HUDEP-2 (cell line): ENCODE measurements at regions not wholly inside any gene's neighbourhood (a gene's known extent, or its start where the extent isn't known, plus 50 kb on each side); places are given as distances from the start of the nearest gene placed in this dataset.
"Not testable (repeated sequence)": the region's sequence is repeated elsewhere in the genome, so short reads cannot be mapped to it uniquely, and the experiment has no call there.

Experiments used
- DNase-seq, 76 experiments: peaks; one replicate each; lab custom pipeline; 2025; ENCODE audit not compliant: unreplicated experiment in 76 of 76; lab: John Stamatoyannopoulos, UW

DNA sequence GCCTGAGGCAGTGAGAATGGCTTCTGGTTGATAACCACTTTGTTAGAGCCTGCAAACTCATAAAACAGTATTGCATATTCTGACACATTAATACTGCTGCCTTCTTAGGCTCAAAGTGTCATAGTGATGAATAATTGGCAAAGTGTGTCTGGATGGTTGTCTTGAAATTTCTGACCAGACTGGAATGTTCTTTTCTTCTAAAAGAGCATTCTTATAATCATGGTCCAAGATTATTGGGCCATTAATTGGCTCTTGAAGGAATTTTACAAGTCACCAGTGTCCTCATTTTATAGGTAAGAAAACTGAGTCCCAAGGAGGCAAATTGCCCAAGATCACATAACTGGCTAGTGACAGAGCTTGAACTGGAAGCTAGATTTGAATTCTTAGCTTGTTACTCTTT is 111.7 kb downstream of the PCSK1 start:
- DNase-seq, result no peak

DNA sequence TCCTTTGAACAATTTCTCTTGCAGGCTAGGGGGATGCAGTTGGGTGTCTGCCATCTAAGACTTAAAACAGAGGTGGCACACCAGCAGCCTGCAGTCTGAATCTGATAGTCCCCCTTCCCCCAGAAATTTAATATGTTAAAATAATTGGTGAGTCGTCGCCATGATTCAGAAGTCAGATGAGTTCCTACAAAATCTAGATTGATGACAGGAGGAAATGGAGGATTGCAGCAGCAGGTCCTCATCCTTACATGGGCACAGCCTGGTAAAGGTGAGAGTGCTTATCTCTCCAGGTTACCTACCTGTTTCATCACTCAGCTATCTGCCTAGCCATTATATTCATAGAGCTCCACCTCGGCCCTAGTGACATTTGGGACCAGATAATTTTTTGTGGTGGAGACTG is 112.3 kb downstream of the PCSK1 start:
- DNase-seq, result no peak

DNA sequence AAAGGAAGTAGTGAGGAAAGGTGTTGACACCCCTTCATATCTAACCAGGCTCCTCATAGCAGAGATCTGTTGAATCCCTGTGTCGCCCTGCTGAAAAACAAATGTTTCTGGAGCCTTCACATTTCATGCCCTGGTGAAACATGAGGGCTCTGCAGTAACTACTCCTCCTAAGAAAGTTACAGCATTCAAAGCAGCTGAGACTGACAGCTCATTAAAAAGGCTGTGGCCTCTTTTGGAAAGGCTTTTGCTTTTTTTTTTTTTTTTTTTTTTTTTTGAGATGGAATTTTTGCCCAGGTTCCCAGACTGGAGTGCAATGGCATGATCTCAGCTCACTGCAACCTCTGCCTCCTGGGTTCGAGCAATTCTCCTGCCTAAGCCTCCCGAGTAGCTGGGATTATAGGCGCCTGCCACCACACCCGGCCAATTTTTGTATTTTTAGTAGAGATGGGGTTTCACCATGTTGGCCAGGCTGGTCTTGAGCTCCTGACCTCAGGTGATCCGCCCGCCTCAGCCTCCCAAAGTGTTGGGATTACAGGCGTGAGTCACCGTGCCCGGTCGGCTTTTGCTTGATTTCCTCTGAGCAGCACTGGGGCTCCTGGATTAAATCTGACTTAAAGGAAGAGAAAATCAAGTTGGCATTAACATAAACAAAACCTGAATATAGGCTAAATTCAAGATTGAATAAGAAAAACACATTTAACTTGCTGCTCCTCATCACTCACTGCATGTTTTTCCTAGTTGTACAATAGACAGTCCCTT is 112.9 kb downstream of the PCSK1 start:
- DNase-seq, result not testable (repeated sequence)

DNA sequence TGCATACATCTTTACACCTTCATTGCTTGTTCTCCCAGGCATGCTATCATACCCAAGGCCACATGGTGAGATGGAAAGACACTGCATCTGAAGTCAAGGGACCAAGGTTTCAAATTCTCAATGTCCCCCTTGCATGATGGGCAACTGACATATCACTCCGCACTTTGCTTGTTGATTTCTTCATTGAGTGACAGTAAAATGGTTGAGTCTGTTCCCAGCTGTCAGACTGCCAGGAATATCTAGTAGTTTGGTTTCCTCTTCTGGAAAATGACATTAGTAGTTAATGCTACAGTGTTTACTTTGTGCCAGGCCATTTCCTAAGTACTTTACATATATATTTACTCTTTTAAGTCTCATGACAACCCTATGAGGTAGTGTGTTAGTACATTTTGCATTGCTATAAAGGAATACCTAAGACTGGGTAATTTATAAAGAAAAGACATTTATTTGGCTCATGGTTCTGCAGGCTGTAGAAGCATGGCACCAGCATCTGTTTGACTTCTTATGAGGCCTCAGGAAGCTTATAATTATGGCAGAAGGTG is 114.4 kb downstream of the PCSK1 start:
- DNase-seq, result no peak

DNA sequence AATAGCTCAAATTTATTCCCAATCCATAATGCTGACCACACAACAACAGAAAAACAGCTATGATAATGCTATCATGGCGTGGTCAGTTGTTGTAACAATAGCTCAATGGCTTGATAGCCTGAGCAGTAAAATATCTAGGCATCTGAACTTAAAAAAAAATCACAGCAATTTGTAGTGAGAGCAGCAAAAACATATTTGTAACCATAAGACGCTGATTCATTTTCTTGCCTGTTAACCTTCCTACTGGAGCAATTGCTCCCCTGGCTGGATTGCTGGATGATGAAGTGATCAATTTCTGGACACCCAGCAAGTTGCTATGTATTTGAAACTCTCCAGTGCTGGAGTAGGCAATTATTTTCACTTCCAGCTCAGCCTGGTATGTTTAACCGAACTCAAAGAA is 115.1 kb downstream of the PCSK1 start:
- DNase-seq, result no peak

DNA sequence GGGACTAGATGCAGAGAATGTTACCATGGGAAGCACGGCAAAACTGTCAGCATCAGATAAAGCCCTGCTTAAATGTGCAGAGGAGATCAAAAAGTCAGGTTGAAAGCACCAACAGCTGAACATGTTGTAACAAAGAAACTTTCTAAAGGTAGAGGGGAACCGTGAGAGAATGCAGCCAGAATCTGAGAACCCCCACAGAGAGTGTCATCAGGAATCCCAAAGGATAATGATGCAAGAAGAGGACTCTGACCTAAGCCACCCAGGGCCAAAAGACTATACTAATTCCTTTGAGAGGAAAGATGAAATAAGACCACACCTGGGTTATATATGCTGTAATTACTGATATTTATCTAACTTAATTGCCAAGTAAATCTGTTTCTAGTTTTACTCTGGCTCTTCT is 116.6 kb downstream of the PCSK1 start:
- no peak for DNase-seq

DNA sequence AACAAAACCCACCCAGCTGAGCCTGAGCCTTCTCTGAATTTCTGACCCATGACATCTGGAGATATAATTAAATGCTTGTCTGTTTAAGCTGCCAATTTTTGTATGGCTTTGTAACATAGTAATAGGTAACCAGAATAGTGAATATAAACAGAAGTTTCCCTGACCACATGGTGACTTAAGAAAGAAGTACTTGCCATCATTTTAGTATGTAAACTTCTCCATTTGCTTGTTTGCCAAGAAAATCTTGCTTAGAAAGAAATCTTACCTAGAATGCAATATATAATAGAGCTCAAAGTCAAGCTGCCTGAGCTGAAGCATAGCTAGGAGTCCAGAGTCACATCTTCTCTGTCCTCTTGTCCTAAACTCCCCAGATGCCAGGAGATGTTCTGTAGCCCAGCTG is 117.0 kb downstream of the PCSK1 start:
- no peak for DNase-seq

DNA sequence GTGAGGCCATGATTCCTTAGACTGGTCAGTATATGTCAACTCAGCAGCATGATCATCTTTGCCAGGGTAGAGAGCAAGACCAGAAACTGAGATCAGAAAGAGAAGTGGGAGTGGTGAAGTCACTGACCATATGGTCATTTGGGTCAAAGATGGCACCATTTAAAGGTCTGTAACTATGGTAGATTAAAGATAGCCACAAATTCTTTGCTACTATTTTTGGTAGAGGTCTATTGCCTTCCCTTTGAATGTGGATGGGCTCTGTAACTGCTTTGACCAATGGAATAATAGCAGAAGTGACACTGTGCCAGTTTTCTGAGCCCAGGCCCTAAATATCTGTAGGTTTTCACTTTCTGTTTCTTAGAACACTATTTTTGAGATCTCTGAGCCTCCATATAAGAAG is 117.6 kb downstream of the PCSK1 start:
- no peak for DNase-seq

DNA sequence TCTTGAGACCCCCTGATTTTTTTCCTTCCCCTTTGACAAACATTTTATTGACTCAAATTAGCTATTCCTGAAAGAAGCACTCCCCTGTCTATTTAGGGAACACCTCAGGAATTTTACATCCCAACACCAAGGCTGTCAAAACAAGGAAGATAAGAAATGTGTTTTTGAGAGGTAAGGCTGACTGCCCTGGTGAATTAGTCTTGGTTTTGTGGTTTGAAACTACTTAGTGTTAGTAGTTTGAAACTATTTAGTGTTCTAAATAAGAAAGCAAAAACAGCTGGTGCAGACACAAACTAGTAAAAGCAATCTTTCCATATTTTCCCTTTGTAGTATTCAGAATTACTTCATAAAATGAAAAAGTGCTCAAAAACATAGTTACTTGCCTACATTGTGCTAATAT is 120.7 kb downstream of the PCSK1 start:
- DNase-seq, result no peak

DNA sequence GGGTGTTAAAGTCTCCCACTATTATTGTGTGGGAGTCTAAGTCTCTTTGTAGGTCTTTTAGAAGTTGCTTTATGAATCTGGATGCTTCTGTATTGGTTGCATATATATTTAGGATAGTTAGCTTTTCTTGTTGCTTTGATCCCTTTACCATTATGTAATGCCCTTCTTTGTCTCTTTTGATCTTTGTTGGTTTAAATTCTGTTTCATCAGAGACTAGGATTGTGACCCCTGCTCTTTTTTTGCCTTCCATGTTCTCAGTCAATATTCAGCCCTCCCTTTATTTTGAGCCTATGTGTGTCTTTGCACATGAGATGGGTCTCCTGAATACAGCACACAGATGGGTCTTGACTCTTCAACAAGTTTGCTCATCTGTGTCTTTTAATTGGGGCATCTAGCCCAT is 126.0 kb downstream of the PCSK1 start:
- not testable (repeated sequence) for DNase-seq

DNA sequence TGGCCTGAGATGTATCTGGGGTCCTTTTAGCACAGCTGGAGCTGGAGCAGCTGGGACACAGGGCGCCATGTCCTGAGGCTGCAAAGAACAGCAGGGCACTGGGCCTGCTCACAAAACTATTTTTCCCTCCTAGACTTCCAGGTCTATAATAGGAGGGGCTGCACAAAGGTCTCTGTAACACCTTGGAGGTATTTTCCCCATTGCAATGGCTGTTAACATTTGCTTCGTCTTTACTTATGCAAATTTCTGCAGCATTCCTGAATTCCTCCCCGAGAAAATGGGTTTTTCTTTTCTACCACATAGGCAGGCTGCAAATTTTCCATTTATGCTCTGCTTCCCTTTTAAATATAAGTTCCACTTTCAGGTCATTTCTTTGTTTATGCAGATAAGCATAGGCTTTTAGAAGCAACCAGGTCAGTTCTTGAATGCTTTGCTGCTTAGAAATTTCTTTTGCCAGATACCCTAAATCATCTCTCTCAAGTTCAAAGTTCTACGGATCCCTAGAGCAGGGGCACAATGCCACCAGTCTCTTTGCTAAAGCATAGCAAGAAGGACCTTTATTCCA is 130.8 kb downstream of the PCSK1 start:
- no peak for DNase-seq

DNA sequence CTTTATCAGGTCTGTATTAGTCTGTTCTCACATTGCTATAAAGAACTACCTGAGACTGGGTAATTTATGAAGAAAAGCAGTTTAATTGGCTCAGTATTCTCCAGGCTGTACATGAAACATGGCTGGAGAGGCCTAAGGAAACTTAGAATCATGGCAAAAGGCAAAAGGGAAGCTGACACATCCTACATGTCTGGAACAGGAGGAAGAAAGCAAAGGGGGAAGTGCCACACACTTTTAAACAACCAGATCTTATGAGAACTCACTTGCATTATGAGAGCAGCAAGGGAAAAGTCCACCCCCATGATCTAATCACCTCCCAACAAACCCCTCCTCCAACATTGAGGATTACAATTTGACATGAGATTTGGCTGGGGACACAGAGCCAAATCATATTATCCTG is 132.1 kb downstream of the PCSK1 start:
- DNase-seq, result no peak

DNA sequence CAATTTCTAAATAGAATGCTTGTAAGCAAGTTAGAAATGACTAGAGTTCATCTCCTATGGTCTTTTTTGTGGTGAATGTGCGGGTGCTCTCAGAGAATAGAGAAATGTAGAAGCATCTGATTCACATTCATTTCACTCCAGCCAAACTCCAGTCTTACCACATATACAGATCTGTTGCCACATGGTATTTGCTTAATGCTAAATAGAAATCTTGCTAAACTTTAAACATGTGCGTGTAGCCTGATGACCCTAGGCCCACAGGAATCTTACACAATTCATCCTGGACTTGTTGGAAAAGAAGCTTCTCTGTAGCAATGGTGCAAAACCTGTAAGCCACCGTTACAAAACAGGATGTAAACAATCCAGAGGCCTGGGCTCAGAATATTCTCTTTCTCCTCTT is 135.2 kb downstream of the PCSK1 start:
- DNase-seq, result no peak

DNA sequence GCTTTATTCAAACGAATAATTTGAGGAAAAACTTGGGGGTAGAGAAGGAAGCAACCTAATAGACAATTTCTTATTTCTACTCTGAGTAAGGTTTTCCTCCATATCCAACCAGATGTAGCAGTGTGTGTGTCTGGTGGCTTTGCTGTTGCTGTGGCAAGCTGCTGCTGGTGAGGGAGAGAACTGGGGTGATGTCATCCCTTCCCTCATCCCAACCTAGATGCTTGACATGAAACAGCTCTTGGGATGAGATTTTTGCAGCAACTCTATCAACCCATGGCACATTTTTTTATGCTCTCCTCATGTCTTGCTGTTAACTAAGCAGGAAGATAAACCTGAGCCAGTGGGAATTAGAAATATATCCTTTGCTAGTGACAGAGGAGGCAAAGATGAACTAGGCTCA is 135.8 kb downstream of the PCSK1 start:
- no peak for DNase-seq

DNA sequence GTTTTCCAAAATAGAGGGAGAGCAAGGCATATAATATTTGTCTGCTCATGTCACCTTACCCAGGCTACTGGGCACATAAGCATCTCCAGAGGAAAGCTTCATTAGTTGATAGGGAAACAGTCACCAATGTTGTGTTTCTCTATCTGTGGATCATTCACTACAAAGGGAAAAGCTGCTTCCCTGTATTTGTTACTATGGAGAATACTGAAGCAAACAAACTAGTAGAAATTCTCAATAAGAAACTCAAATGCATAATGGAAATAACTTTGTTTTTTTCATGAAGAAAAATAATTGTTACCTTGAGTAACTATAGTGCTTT is 138.2 kb downstream of the PCSK1 start:
- DNase-seq, result no peak

DNA sequence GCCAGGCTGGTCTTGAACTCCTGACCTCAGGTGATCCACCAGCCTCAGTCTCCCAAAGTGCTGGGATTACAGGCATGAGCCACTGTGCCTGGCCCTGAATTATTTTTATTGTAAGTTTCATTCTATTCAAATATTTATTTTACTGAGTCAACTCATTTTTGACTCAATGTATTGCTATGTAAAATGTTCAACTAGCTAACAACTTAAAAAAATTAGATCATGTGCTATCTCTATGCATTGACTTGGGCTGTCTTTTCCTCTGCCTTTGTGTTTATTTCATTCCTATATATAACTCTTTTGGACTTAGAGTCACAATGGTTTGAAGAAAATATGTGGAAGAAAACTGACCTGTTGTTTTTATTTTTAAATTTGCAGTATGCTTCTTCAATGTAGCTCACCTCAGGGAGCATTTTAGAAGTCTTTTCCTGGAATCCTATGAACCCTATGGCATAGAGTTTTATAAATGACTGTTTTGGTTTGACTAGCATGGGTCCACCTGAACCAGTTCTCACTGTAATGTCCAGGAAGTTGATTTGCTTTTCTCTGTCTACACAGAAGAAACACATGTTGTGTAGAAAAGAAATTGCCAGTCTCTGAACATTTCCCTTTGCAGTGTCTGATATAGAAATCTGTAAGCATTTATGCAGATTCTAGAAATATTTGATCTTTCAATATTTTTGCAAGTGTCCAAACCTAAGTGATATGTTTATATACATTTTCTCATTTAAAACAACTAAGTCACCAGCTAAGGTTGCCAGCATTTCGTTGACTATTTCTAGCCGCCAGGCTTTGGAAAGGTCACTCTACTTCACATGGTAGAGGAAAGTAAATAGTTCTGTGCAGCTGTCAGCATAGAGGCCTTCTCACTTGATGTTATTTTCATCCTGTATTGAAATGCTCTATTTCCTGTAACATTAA is 138.8 kb downstream of the PCSK1 start:
- no peak for DNase-seq

DNA sequence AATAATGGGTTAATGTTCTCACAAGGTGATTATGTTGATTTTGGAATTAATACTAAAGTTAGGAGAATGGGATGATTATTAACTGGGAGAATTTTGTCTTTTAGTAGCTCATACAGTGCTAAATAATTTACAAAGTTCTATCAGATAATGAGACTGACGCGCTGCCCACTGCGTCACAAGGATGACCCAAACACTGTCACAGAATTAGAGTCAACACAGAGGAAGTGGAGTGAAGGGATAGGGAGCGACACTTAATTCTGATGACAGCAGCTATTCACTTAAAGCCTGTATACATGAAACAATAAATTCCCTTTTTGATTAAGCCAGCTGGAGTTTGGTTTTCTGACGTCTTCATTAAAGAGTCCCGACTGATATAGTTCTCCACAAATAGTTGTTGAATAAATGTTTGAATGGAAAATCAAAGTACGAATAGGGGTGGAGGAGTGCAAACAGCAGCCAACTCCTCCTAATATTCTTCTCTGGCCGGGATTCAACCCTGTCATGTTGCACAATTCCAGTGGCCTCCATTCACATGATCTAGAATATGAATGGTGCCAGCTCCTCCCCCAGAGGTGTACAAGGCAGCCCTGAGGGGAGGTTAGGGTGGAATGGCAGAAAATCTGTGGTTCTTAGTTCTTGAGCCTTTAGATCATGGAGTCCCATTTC is 140.3 kb downstream of the PCSK1 start:
- DNase-seq, result no peak

DNA sequence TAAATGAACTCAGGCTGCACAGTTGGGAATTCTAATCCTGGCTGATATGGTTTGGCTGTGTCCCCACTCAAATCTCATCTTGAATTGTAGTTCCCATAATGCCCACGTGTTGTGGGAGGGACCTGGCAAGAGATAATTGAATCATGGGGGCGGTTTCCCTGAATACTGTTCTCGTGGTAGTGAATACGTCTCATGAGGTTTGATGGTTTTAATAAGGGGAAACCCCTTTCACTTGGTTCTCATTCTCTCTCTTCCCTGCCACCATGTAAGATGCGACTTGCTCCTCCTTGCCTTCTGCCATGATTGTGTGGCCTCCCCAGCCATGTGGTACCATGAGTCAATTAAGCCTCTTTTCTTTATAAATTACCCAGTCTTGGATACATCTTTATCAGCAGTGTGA is 143.8 kb downstream of the PCSK1 start:
- DNase-seq, result not testable (repeated sequence)

DNA sequence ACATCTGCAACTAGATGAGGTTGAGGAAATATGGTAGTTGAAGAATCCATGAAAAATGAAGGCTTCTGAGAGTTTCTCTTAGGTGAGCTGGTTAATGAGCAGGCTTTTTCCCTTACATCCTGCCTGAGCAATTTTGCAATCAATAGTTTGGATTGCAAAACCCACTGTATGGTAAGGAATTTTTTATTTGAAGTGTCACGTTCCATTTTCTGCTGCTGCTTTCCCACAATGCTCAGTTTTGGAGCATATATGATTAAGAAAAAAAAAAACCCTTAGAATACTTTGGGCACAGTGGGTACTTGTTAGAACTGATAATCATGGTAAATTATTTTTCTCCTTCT is 144.2 kb downstream of the PCSK1 start:
- DNase-seq, result no peak

DNA sequence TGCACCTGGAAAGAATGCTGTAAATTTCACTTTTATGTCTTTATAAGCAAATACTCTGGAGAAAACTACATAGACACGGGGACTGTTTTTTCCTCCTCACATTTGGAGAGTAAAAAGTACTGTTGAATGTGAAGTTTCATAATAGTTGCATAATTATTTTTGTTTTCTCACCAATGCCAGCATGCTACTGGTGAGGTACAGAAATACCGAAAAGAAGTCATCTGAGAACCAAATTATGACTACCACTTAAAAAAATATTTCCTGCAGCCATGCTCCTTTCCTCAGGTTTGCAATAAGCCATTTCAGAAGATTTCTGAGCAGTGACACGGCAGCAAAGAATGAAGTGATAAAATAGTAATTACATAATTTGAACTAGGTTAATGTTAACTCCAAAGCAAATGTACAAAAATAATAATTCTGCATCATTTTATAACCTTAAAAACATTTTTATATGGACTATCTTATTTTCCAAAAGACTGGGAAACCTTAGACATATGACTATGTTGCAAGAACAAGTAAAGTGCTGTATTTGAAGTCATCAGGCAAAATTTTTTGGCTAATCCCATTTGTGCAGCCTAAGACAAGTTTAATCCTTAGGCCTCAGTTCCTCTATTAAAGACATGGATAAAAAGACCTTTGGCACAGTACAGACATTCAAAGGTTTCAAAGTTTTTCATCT is 144.7 kb downstream of the PCSK1 start:
- no peak for DNase-seq

DNA sequence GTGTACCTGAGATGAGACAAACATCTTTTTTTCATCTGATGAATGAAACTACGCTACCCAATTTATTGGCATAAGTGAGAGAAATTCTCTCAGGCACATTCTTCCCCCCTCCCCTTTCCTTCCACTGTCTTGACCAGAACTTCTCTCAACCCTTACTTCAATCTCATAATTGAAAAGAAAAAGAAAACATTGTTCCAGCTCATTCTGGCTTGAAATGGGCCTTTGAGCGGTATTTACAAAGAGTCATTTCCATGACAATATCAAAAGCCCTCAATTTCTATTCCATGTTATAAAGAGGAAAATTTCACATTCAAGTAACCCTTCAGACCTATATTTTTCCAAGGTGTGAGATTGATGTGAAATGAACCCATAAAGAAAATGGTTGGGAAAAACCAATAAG is 145.9 kb downstream of the PCSK1 start:
- DNase-seq, result no peak
